Brain microvascular endothelial cell (primary cell): ENCODE measurements at regions not wholly inside any gene's neighbourhood (a gene's known extent, or its start where the extent isn't known, plus 50 kb on each side); places are given as distances from the start of the nearest gene placed in this dataset.

Experiments
- DNase-seq: peaks from one replicate; pipeline ENCODE4 v3.0.0-alpha.2; 2020
- H3K27ac ChIP-seq: fragments of 250-450 bp; sonication (Bioruptor Pico); 2 replicates; pipeline ENCODE4 v1.5.1; 2020; ENCODE audit warnings: mild to moderate bottlenecking, moderate library complexity
- H3K27me3 ChIP-seq: fragments of 250-450 bp; sonication (Bioruptor Pico); replicated peaks from 2 replicates; pipeline ENCODE4 v1.5.1; 2020; ENCODE audit warnings: mild to moderate bottlenecking
- H3K36me3 ChIP-seq: fragments of 250-450 bp; sonication (Bioruptor Pico); replicated peaks from 2 replicates; pipeline ENCODE4 v1.5.1; 2020; ENCODE audit warnings: mild to moderate bottlenecking
- H3K4me3 ChIP-seq: 2 replicates; pipeline ENCODE4 v1.5.1; 2011; ENCODE audit warnings: low read depth, mild to moderate bottlenecking, control low read depth, low read length, moderate library complexity
- CTCF ChIP-seq: IDR thresholded peaks from 2 replicates; pipeline ENCODE4 v1.5.1; 2011; ENCODE audit warnings: low read depth, mild to moderate bottlenecking, moderate library complexity, low read length, control low read depth, inconsistent platforms; ENCODE audit errors: missing control alignments
- in situ Hi-C: cut with HindIII; loops from 2 replicates; pipeline ENCODE4 v1.10.0; 2017; ENCODE audit warnings: low sequenced_read_pairs, low pct_ligation_motif_present

- TF ChIP-seq CTCF = no peak
- H3K27ac ChIP-seq = no peak overlapping the region
- no peak overlapping the region for H3K4me3 ChIP-seq
- H3K27me3 ChIP-seq = no peaks in the 10 kb centered on the region
- no peaks in the 10 kb centered on the region for H3K36me3 ChIP-seq
- no peak for DNase-seq
- in situ Hi-C loops = no loop called here
Measured at GRCh38 chr11:32023370-32024305, 67.2 kb upstream of the RCN1 start.

- H3K27me3 ChIP-seq = no peaks in the 10 kb centered on the region
- H3K27ac ChIP-seq = no peak overlapping the region
- in situ Hi-C loops = no loop called here
- no peak overlapping the region for H3K4me3 ChIP-seq
- no peaks in the 10 kb centered on the region for H3K36me3 ChIP-seq
- TF ChIP-seq CTCF = no peak
- DNase-seq = no peak
Measured at GRCh38 chr11:32018672-32019071, 72.2 kb upstream of the RCN1 start.

- no peak overlapping the region for H3K27ac ChIP-seq
- H3K27me3 ChIP-seq = peaks cover 6% of the 10 kb centered on the region
Measured at GRCh38 chr11:32016111-32016510, 74.8 kb upstream of the RCN1 start.

GRCh38 chr11:32015427-32015826 lies 75.4 kb upstream of the RCN1 start:
- Histone ChIP-seq H3K27me3 (peaks cover 6% of the 10 kb centered on the region), H3K36me3 (no peaks in the 10 kb centered on the region), H3K4me3 (no peak overlapping the region), H3K27ac (no peak overlapping the region)
- in situ Hi-C loops = no loop called here
- no peak for DNase-seq
- TF ChIP-seq CTCF = no peak

More at GRCh38 chr11:32016111-32016510, 74.8 kb upstream of the RCN1 start:
- in situ Hi-C loops = no loop called here
- Histone ChIP-seq H3K4me3 (no peak overlapping the region), H3K36me3 (no peaks in the 10 kb centered on the region)
- no peak for TF ChIP-seq CTCF
- DNase-seq = no peak

GRCh38 chr11:32013603-32014002 lies 77.3 kb upstream of the RCN1 start:
- peaks cover 8% of the 10 kb centered on the region for H3K27me3 ChIP-seq
- H3K36me3 ChIP-seq = no peaks in the 10 kb centered on the region
- TF ChIP-seq CTCF = no peak
- no peak overlapping the region for H3K27ac ChIP-seq
- no peak for DNase-seq
- H3K4me3 ChIP-seq = no peak overlapping the region
- in situ Hi-C loops = no loop called here

GRCh38 chr11:32012049-32012448 lies 78.8 kb upstream of the RCN1 start:
- Histone ChIP-seq H3K27ac (no peak overlapping the region), H3K27me3 (peaks cover 10% of the 10 kb centered on the region), H3K4me3 (no peak overlapping the region), H3K36me3 (no peaks in the 10 kb centered on the region)
- no peak for TF ChIP-seq CTCF
- DNase-seq = no peak
- in situ Hi-C loops = no loop called here
